CD14-positive monocyte (primary cell): ENCODE measurements at regions not wholly inside any gene's neighbourhood (a gene's known extent, or its start where the extent isn't known, plus 50 kb on each side); places are given as distances from the start of the nearest gene placed in this dataset.
A peak's percentile ranks its signal among the peaks of the same experiment; 100 is the strongest.

Experiments
- DNase-seq, 3 donors: peaks; one replicate each; pipeline ENCODE4 v3.0.0-alpha.2; 2011 to 2022
- H2AFZ ChIP-seq: 2 replicates; pipeline ENCODE4 v1.6.0; 2012; ENCODE audit warnings: mild to moderate bottlenecking, low read depth, low read length, inconsistent platforms; ENCODE audit not compliant: insufficient read depth, poor library complexity, severe bottlenecking
- H3K27ac ChIP-seq, 2 donors: 1 replicate in 1 of 2; 2 replicates in 1 of 2; pipeline ENCODE4 v1.5.1; 2012 to 2013; ENCODE audit warnings: low read length in 2 of 2, control low read depth in 1 of 2, inconsistent platforms in 1 of 2, low read depth in 1 of 2, mild to moderate bottlenecking in 1 of 2
- H3K27me3 ChIP-seq, 2 donors: one replicate each; pipeline versions ENCODE4 v1.6.0 to v1.6.1; 2011 to 2013; ENCODE audit warnings: low read length in 2 of 2; ENCODE audit not compliant: control insufficient read depth in 2 of 2, insufficient read depth in 2 of 2
- H3K36me3 ChIP-seq, 2 donors: replicated peaks in 1 of 2; 1 replicate in 1 of 2; 2 replicates in 1 of 2; pipeline versions ENCODE4 v1.5.1 to v1.6.1; 2012 to 2013; ENCODE audit warnings: low read length in 2 of 2, control low read depth in 1 of 2, inconsistent platforms in 1 of 2, mild to moderate bottlenecking in 1 of 2; ENCODE audit not compliant: insufficient read depth in 2 of 2, control insufficient read depth in 1 of 2
- H3K4me1 ChIP-seq, 2 donors: 1 replicate in 1 of 2; 2 replicates in 1 of 2; pipeline versions ENCODE4 v1.5.1 to v1.6.1; 2012 to 2013; ENCODE audit warnings: low read length in 2 of 2, control low read depth in 1 of 2, inconsistent platforms in 1 of 2, mild to moderate bottlenecking in 1 of 2, moderate library complexity in 1 of 2; ENCODE audit not compliant: insufficient read depth in 2 of 2, control insufficient read depth in 1 of 2
- H3K4me2 ChIP-seq: replicated peaks from 2 replicates; pipeline ENCODE3; 2012; ENCODE audit warnings: low read length, moderate library complexity, mild to moderate bottlenecking; ENCODE audit not compliant: poor library complexity, severe bottlenecking; ENCODE audit errors: extremely low read depth
- H3K4me3 ChIP-seq, 3 experiments: fragments of 200-600 bp in 1 of 3; sonication (generic) in 1 of 3; replicated peaks in 1 of 3; 1 replicate in 2 of 3; 2 replicates in 1 of 3; pipeline ENCODE4 v1.5.1; 2011 to 2013; ENCODE audit warnings: low read length in 3 of 3, mild to moderate bottlenecking in 3 of 3, control low read depth in 2 of 3, low read depth in 2 of 3, inconsistent platforms in 1 of 3, moderate library complexity in 1 of 3
- H3K79me2 ChIP-seq: 2 replicates; pipeline ENCODE4 v1.6.0; 2012; ENCODE audit warnings: mild to moderate bottlenecking, control low read depth, inconsistent platforms, low read length, moderate library complexity; ENCODE audit not compliant: insufficient read depth
- H3K9ac ChIP-seq: 2 replicates; pipeline ENCODE4 v1.6.0; 2017; ENCODE audit warnings: low read length, mild to moderate bottlenecking; ENCODE audit not compliant: insufficient read depth, poor library complexity, severe bottlenecking
- H3K9me3 ChIP-seq, 2 donors: replicated peaks in 1 of 2; 1 replicate in 1 of 2; 2 replicates in 1 of 2; pipeline versions ENCODE4 v1.5.1 to v1.6.1; 2012 to 2013; ENCODE audit warnings: low read length in 2 of 2, control low read depth in 1 of 2; ENCODE audit not compliant: control insufficient read depth in 1 of 2, insufficient read depth in 1 of 2
- H4K20me1 ChIP-seq: 2 replicates; pipeline ENCODE4 v1.6.0; 2012; ENCODE audit warnings: mild to moderate bottlenecking, low read length, control low read depth, moderate library complexity; ENCODE audit not compliant: insufficient read depth
- H3K27ac Mint-ChIP-seq, 7 donors: one replicate each; pipeline ENCODE4 v1.8.0; 2020; ENCODE audit warnings: mild to moderate bottlenecking in 7 of 7, mixed read lengths in 7 of 7, moderate library complexity in 6 of 7, inconsistent platforms in 2 of 7
- H3K27me3 Mint-ChIP-seq, 3 donors: one replicate each; pipeline ENCODE4 v1.8.0; 2021 to 2022; ENCODE audit warnings: low read depth in 3 of 3, mild to moderate bottlenecking in 3 of 3, mixed read lengths in 3 of 3, moderate library complexity in 3 of 3, inconsistent platforms in 1 of 3
- H3K36me3 Mint-ChIP-seq, 2 donors: one replicate each; pipeline ENCODE4 v1.8.0; 2020; ENCODE audit warnings: mixed read lengths in 2 of 2, inconsistent platforms in 1 of 2, mild to moderate bottlenecking in 1 of 2
- H3K4me1 Mint-ChIP-seq: one replicate; pipeline ENCODE4 v1.8.0; 2020; ENCODE audit warnings: mild to moderate bottlenecking, mixed read lengths
- H3K4me3 Mint-ChIP-seq, 2 donors: one replicate each; pipeline ENCODE4 v1.8.0; 2020; ENCODE audit warnings: mild to moderate bottlenecking in 2 of 2, mixed read lengths in 2 of 2, moderate library complexity in 1 of 2
- H3K9me3 Mint-ChIP-seq, 7 donors: one replicate each; pipeline ENCODE4 v1.8.0; 2020 to 2022; ENCODE audit warnings: mixed read lengths in 7 of 7, mild to moderate bottlenecking in 6 of 7, moderate library complexity in 6 of 7, inconsistent platforms in 2 of 7
- WGBS: methylation state at CpG from one replicate; pipeline ENCODE4 v1.1.5; 2013; ENCODE audit warnings: missing lambda C conversion rate; ENCODE audit not compliant: insufficient coverage; 5-methylcytosine and 5-hydroxymethylcytosine counted together
- intact Hi-C, 2 donors: fragments of 100-400 bp; cut with micrococcal nuclease; formaldehyde crosslinking; loops; one replicate each; pipeline versions ENCODE4 v1.15.0 to v1.15.1; 2023
- TF ChIP-seq, protein P1 (sequence below): fragments of 200-600 bp; IDR thresholded peaks from one replicate; pipeline ENCODE4 v1.8.0; 2022; ENCODE audit warnings: antibody characterized with exemption, mild to moderate bottlenecking

- Histone ChIP-seq H3K27ac (no peak overlapping the region), H3K4me3 (no peak overlapping the region), H3K27me3 (no peaks in the 10 kb centered on the region), H3K79me2 (no peaks in the 10 kb centered on the region), H3K9me3 (no peaks in the 10 kb centered on the region), H2AFZ (no peak overlapping the region), H3K9ac (no peak overlapping the region), H4K20me1 (no peaks in the 10 kb centered on the region), H3K36me3 (no peaks in the 10 kb centered on the region), H3K4me2 (no peak overlapping the region), H3K4me1 (peaks cover 9 to 26% of the 10 kb centered on the region in 2 donors)
- Mint-ChIP-seq H3K4me3 (peak overlapping the region in 1 of 2 donors; percentile 6), H3K36me3 (no peaks in the 10 kb centered on the region), H3K27ac (peak overlapping the region in 1 of 7 donors; percentile 70), H3K27me3 (peaks cover 0 to 1% (median 0%) of the 10 kb centered on the region in 3 donors), H3K4me1 (peaks cover 23% of the 10 kb centered on the region), H3K9me3 (no peaks in the 10 kb centered on the region)
- WGBS, result 26% methylated on average over 4 of the region's 4 CpGs
- DNase-seq, result peak; percentile 5 to 34 (median 6)
- intact Hi-C loops, result loop anchor here (5.0 to 10.0 kb wide), 3 partner anchors 1035 to 1090 kb away; partner anchors contain the start of gene RGMA (in 2 of the 2)
- TF ChIP-seq, protein P1, sequence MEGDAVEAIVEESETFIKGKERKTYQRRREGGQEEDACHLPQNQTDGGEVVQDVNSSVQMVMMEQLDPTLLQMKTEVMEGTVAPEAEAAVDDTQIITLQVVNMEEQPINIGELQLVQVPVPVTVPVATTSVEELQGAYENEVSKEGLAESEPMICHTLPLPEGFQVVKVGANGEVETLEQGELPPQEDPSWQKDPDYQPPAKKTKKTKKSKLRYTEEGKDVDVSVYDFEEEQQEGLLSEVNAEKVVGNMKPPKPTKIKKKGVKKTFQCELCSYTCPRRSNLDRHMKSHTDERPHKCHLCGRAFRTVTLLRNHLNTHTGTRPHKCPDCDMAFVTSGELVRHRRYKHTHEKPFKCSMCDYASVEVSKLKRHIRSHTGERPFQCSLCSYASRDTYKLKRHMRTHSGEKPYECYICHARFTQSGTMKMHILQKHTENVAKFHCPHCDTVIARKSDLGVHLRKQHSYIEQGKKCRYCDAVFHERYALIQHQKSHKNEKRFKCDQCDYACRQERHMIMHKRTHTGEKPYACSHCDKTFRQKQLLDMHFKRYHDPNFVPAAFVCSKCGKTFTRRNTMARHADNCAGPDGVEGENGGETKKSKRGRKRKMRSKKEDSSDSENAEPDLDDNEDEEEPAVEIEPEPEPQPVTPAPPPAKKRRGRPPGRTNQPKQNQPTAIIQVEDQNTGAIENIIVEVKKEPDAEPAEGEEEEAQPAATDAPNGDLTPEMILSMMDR, result no peak
These were observed 108.8 kb upstream of the MCTP2 start for GRCh38 chr15:94122516-94122915.

- Mint-ChIP-seq H3K27me3 (peaks cover 0 to 2% (median 0%) of the 10 kb centered on the region in 3 donors), H3K27ac (no peak overlapping the region)
- H3K36me3 ChIP-seq, result no peaks in the 10 kb centered on the region
These were observed 111.2 kb upstream of the MCTP2 start for GRCh38 chr15:94119923-94120775.

More at GRCh38 chr15:94119923-94120775, 111.2 kb upstream of the MCTP2 start:
- H3K4me3 ChIP-seq, result no peak overlapping the region
- no peaks in the 10 kb centered on the region for H3K79me2 ChIP-seq
- no peaks in the 10 kb centered on the region for H3K9me3 Mint-ChIP-seq
- peaks cover 15% of the 10 kb centered on the region for H3K4me1 Mint-ChIP-seq
- intact Hi-C loops, result loop anchor here (5.0 to 10.0 kb wide), 3 partner anchors 1033 to 1088 kb away; partner anchors contain the start of gene RGMA (in 2 of the 2)
- H3K4me2 ChIP-seq, result no peak overlapping the region
- H3K36me3 Mint-ChIP-seq, result no peaks in the 10 kb centered on the region
- H3K4me3 Mint-ChIP-seq, result no peak overlapping the region
- DNase-seq, result peak; percentile 50 to 70 (median 67)
- no peak overlapping the region for H3K27ac ChIP-seq
- WGBS, result 50% methylated on average over 8 of the region's 11 CpGs
- no peak overlapping the region for H3K9ac ChIP-seq
- H3K27me3 ChIP-seq, result no peaks in the 10 kb centered on the region
- TF ChIP-seq, protein P1, result peak; percentile 76
- peaks cover 9 to 19% of the 10 kb centered on the region in 2 donors for H3K4me1 ChIP-seq
- H4K20me1 ChIP-seq, result no peaks in the 10 kb centered on the region
- peak overlapping the region; percentile 15 for H2AFZ ChIP-seq
- H3K9me3 ChIP-seq, result no peaks in the 10 kb centered on the region
